A673 (cell line): ENCODE measurements at regions not wholly inside any gene's neighbourhood (a gene's known extent, or its start where the extent isn't known, plus 50 kb on each side); places are given as distances from the start of the nearest gene placed in this dataset.

Source experiments
- BruUV-seq: library from RNA; stranded (reverse); fragments of 400-500 nt; replicated peaks from 2 replicates; lab custom pipeline; 2021; lab: Mats Ljungman, UMichigan
- CTCF ChIA-PET: fragments of 300-600 bp; sonication (Branson Sonifier 250); formaldehyde crosslinking; loops from one replicate; lab custom pipeline; 2022; ENCODE audit warnings: antibody characterized with exemption; lab: Charles Lee
- POLR2A ChIA-PET: fragments of 300-600 bp; sonication (Branson Sonifier 250); formaldehyde crosslinking; loops from one replicate; lab custom pipeline; 2022; ENCODE audit warnings: antibody characterized with exemption; ENCODE audit not compliant: low non-redundant PET; lab: Charles Lee
- DNase-seq: peaks from one replicate; pipeline ENCODE4 v3.0.0-alpha.2; 2015; ENCODE audit warnings: low spot score
- H3K27ac ChIP-seq: fragments of 200-600 bp; sonication (generic); 2 replicates; pipeline ENCODE4 v1.5.1; 2016; ENCODE audit warnings: mixed run types, low read depth, mild to moderate bottlenecking, mixed read lengths, antibody characterized with exemption, low read length; ENCODE audit not compliant: poor library complexity, severe bottlenecking
- H3K27me3 ChIP-seq: fragments of 200-600 bp; sonication (generic); replicated peaks from 2 replicates; pipeline ENCODE4 v1.6.1; 2017; ENCODE audit warnings: mixed run types, low read depth, mild to moderate bottlenecking, mixed read lengths, antibody characterized with exemption, low read length; ENCODE audit not compliant: insufficient read depth, poor library complexity
- H3K36me3 ChIP-seq: fragments of 200-600 bp; sonication (generic); 2 replicates; pipeline ENCODE4 v1.6.1; 2016; ENCODE audit warnings: mixed run types, mild to moderate bottlenecking, mixed read lengths, antibody characterized with exemption, low read length; ENCODE audit not compliant: insufficient read depth, poor library complexity, severe bottlenecking
- H3K4me1 ChIP-seq: fragments of 200-600 bp; sonication (generic); 2 replicates; pipeline ENCODE4 v1.6.1; 2017; ENCODE audit warnings: mixed run types, mild to moderate bottlenecking, mixed read lengths, antibody characterized with exemption, low read length; ENCODE audit not compliant: insufficient read depth, poor library complexity, severe bottlenecking
- H3K4me3 ChIP-seq: fragments of 200-600 bp; sonication (generic); 2 replicates; pipeline ENCODE4 v1.5.1; 2016; ENCODE audit warnings: low read depth, mixed run types, mild to moderate bottlenecking, mixed read lengths, low read length; ENCODE audit not compliant: poor library complexity, severe bottlenecking
- H3K9me3 ChIP-seq: fragments of 200-600 bp; sonication (generic); 2 replicates; pipeline ENCODE4 v1.6.1; 2016; ENCODE audit warnings: mixed run types, low read depth, mild to moderate bottlenecking, mixed read lengths, antibody characterized with exemption, low read length; ENCODE audit not compliant: poor library complexity, severe bottlenecking
- EZH2 ChIP-seq: fragments of 200-600 bp; sonication (generic); IDR thresholded peaks from 2 replicates; pipeline ENCODE4 v1.6.1; 2017; ENCODE audit warnings: borderline replicate concordance, low read depth, mild to moderate bottlenecking, mixed read lengths, antibody characterized with exemption, low read length; ENCODE audit not compliant: poor library complexity, severe bottlenecking
- intact Hi-C: fragments of 100-400 bp; cut with micrococcal nuclease; formaldehyde crosslinking; loops from one replicate; pipeline ENCODE4 v1.10.0; 2022; ENCODE audit not compliant: unreplicated experiment
- TF ChIP-seq, protein P1 (sequence below): fragments of 300-800, 200-600 bp; sonication (generic); conservative IDR thresholded peaks from 2 replicates; pipeline ENCODE4 v1.5.1; 2017; ENCODE audit warnings: low read depth, mild to moderate bottlenecking, antibody characterized with exemption, low read length, moderate library complexity, mixed read lengths

DNA sequence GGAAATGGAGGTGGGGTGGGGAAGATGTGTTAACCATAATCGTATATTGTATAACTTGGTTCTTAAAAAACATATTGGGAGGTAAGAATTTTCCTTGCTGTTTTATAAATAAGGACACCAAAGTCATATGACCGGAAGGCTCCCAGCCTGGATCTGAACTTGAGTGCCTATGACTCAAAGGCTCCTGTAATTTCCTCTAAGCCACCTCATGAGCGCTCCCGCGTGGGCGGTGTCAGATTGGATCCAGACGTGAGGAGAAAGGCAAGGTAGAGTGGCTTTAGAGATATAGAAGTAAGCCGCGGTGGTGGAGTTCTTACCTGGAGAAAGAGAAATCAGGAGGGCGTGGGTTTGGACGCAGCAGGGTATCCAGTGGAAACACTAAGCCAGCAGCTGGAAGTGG, 196.2 kb upstream of the NLRP1 start:
- Histone ChIP-seq H3K36me3 (no peaks in the 10 kb centered on the region), H3K4me1 (no peaks in the 10 kb centered on the region), H3K4me3 (no peak overlapping the region), H3K27me3 (peaks cover 5% of the 10 kb centered on the region), H3K27ac (no peak overlapping the region), H3K9me3 (no peaks in the 10 kb centered on the region)
- POLR2A ChIA-PET, result no interaction called here
- peak; percentile 62 for DNase-seq
- CTCF ChIA-PET, result no interaction called here
- intact Hi-C loops, result no loop called here
- TF ChIP-seq, protein P1, sequence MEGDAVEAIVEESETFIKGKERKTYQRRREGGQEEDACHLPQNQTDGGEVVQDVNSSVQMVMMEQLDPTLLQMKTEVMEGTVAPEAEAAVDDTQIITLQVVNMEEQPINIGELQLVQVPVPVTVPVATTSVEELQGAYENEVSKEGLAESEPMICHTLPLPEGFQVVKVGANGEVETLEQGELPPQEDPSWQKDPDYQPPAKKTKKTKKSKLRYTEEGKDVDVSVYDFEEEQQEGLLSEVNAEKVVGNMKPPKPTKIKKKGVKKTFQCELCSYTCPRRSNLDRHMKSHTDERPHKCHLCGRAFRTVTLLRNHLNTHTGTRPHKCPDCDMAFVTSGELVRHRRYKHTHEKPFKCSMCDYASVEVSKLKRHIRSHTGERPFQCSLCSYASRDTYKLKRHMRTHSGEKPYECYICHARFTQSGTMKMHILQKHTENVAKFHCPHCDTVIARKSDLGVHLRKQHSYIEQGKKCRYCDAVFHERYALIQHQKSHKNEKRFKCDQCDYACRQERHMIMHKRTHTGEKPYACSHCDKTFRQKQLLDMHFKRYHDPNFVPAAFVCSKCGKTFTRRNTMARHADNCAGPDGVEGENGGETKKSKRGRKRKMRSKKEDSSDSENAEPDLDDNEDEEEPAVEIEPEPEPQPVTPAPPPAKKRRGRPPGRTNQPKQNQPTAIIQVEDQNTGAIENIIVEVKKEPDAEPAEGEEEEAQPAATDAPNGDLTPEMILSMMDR, result no peak
- no peak for TF ChIP-seq EZH2
- BruUV-seq, result no TSS peak

DNA sequence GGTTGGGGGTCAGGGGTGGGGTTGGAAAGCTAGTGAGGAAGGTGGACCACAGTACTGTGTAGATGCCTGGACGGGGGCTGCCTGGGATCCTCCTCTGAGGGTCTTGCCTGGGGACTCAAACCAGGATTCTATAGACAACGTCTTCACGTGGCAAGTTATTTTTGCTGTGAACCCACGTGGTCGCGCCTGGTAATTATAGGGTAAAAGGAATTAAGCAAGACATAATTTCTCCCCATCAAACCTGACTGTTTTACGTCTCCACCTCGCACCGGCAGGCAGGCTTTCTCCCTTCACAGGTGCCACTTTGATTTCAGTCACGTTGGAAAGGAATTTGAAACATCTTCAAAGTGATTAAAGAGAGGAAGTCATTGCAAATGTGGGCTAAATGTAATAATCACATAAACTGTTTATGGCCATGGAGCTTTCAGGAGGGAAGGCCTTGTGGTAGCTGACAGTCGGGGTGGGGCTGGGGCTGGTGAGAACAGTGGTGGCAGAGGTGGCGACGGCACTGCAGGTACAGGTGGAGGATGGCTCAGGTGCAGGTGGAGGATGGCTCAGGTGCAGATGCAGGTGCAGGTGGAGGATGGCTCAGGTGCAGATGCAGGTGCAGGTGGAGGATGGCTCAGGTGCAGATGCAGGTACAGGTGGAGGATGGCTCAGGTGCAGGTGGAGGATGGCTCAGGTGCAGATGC, 197.1 kb upstream of the NLRP1 start:
- ChIA-PET POLR2A (no interaction called here), CTCF (no interaction called here)
- no TSS peak for BruUV-seq
- Histone ChIP-seq H3K27me3 (peaks cover 2% of the 10 kb centered on the region), H3K4me3 (no peak overlapping the region), H3K4me1 (no peaks in the 10 kb centered on the region), H3K36me3 (no peaks in the 10 kb centered on the region), H3K27ac (no peak overlapping the region), H3K9me3 (no peaks in the 10 kb centered on the region)
- TF ChIP-seq, protein P1, result no peak
- TF ChIP-seq EZH2, result no peak
- DNase-seq, result no peak
- intact Hi-C loops, result no loop called here

DNA sequence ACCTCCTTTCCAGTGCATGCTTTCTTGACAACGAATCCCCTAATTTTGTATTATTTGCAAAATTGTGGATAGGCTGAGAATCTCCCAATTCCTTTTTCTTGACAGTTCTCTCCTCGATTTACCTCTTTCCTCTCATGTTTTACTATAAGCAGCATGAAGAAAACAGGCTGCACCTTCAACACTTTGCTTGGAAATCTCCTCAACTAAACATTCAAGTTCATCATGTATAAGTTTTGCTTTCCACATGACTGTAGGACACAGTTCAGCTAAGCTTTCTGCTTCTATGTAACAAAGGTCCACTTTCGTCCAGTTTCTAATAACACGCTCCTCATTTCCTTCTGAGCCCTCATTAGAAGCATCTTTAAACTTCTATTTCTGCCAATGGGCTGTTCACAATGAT, 199.0 kb upstream of the NLRP1 start:
- H3K27ac ChIP-seq, result no peak overlapping the region
- CTCF ChIA-PET, result no interaction called here
- H3K9me3 ChIP-seq, result no peaks in the 10 kb centered on the region
- no TSS peak for BruUV-seq
- TF ChIP-seq, protein P1, result no peak
- no peak for TF ChIP-seq EZH2
- no peaks in the 10 kb centered on the region for H3K27me3 ChIP-seq
- H3K4me3 ChIP-seq, result no peak overlapping the region
- H3K4me1 ChIP-seq, result no peaks in the 10 kb centered on the region
- POLR2A ChIA-PET, result no interaction called here
- H3K36me3 ChIP-seq, result no peaks in the 10 kb centered on the region
- no peak for DNase-seq
- intact Hi-C loops, result no loop called here
